Suprapubic skin (tissue), 4 donors: ENCODE measurements at regions not wholly inside any gene's neighbourhood (a gene's known extent, or its start where the extent isn't known, plus 50 kb on each side); places are given as distances from the start of the nearest gene placed in this dataset.

Experiments
- EP300 ChIP-seq: sonication (generic); formaldehyde crosslinking; IDR thresholded peaks from one replicate; pipeline ENCODE4 v1.6.1; 2017; ENCODE audit warnings: antibody characterized with exemption
- POLR2A ChIP-seq, 2 donors: fragments of 450-650 bp; IDR thresholded peaks; one replicate each; pipeline ENCODE4 v1.6.1; 2017; ENCODE audit warnings: antibody characterized with exemption in 2 of 2, mild to moderate bottlenecking in 2 of 2, moderate library complexity in 2 of 2
- POLR2AphosphoS5 ChIP-seq, 3 donors: sonication (generic); formaldehyde crosslinking; IDR thresholded peaks; one replicate each; pipeline ENCODE4 v1.6.1; 2017; ENCODE audit warnings: antibody characterized with exemption in 3 of 3
- TF ChIP-seq, protein P1 (sequence below), 2 donors: fragments of 200-600 bp in 1 of 2; fragments of 450-650 bp in 1 of 2; sonication (generic) in 1 of 2; IDR thresholded peaks; one replicate each; pipeline ENCODE4 v1.5.1; 2016 to 2019; ENCODE audit warnings: antibody characterized with exemption in 2 of 2, mild to moderate bottlenecking in 1 of 2, moderate library complexity in 1 of 2

DNA sequence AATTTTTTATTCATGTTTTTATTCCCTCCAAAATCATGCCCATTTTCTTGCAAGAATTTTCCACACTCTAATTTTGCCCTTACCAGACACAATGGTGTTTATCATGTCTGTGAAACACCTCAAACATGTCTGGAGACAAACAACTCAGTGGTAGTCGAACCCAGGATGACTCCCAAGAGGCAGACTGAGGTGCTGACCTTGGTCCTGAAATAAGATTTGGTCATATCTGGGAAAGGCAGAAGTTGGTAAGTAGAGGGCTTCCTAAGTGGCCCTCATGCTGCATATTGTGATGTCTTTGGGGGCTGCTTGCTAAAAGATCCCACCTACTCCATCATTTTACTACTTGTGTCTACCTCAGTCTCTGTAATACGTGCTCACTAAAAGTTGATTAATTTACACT lies 369.4 kb upstream of the ISX start:
- TF ChIP-seq, protein P1, sequence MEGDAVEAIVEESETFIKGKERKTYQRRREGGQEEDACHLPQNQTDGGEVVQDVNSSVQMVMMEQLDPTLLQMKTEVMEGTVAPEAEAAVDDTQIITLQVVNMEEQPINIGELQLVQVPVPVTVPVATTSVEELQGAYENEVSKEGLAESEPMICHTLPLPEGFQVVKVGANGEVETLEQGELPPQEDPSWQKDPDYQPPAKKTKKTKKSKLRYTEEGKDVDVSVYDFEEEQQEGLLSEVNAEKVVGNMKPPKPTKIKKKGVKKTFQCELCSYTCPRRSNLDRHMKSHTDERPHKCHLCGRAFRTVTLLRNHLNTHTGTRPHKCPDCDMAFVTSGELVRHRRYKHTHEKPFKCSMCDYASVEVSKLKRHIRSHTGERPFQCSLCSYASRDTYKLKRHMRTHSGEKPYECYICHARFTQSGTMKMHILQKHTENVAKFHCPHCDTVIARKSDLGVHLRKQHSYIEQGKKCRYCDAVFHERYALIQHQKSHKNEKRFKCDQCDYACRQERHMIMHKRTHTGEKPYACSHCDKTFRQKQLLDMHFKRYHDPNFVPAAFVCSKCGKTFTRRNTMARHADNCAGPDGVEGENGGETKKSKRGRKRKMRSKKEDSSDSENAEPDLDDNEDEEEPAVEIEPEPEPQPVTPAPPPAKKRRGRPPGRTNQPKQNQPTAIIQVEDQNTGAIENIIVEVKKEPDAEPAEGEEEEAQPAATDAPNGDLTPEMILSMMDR (IDR thresholded peaks at IDR 0.05), result no peak
- TF ChIP-seq EP300 (no peak), POLR2AphosphoS5 (IDR thresholded peaks at IDR 0.05) (no peak), POLR2A (IDR thresholded peaks at IDR 0.05) (no peak)
